ENCODE measurements at regions not wholly inside any gene's neighbourhood (a gene's known extent, or its start where the extent isn't known, plus 50 kb on each side); places are given as distances from the start of the nearest gene placed in this dataset.

GRCh38 chr9:80074439-80074838, 502.7 kb downstream of the TLE4 start:
- no peak for DNase-seq (ENCODE audit: low read depth)
- H3K4me3 ChIP-seq (ENCODE audit: low read length) = no peak overlapping the region
- no peak for TF ChIP-seq CTCF (IDR thresholded peaks at IDR 0.05; ENCODE audit: insufficient read depth, low read depth, low read length, missing control alignments)

- no peak for DNase-seq (ENCODE audit: low read depth)
- H3K4me3 ChIP-seq (ENCODE audit: low read length) = no peak overlapping the region
- no peak for TF ChIP-seq CTCF (IDR thresholded peaks at IDR 0.05; ENCODE audit: insufficient read depth, low read depth, low read length, missing control alignments)
These were observed 500.7 kb downstream of the TLE4 start for GRCh38 chr9:80072451-80072850.

- H3K4me3 ChIP-seq (ENCODE audit: low read length) = no peak overlapping the region
- no peak for DNase-seq (ENCODE audit: low read depth)
- TF ChIP-seq CTCF (IDR thresholded peaks at IDR 0.05; ENCODE audit: insufficient read depth, low read depth, low read length, missing control alignments) = no peak
These were observed 498.4 kb downstream of the TLE4 start for GRCh38 chr9:80070071-80070742.

GRCh38 chr9:80066931-80067330, 495.2 kb downstream of the TLE4 start:
- TF ChIP-seq CTCF (IDR thresholded peaks at IDR 0.05; ENCODE audit: insufficient read depth, low read depth, low read length, missing control alignments) = no peak
- H3K4me3 ChIP-seq (ENCODE audit: low read length) = no peak overlapping the region
- no peak for DNase-seq (ENCODE audit: low read depth)

GRCh38 chr9:80062567-80062966, 490.8 kb downstream of the TLE4 start:
- no peak for TF ChIP-seq CTCF (IDR thresholded peaks at IDR 0.05; ENCODE audit: insufficient read depth, low read depth, low read length, missing control alignments)
- no peak for DNase-seq (ENCODE audit: low read depth)
- H3K4me3 ChIP-seq (ENCODE audit: low read length) = no peak overlapping the region

GRCh38 chr9:80061940-80062339, 490.2 kb downstream of the TLE4 start:
- TF ChIP-seq CTCF (IDR thresholded peaks at IDR 0.05; ENCODE audit: insufficient read depth, low read depth, low read length, missing control alignments) = no peak
- peak; percentile 13 for DNase-seq (ENCODE audit: low read depth)
- H3K4me3 ChIP-seq (ENCODE audit: low read length) = no peak overlapping the region

GRCh38 chr9:80061096-80061495, 489.3 kb downstream of the TLE4 start:
- TF ChIP-seq CTCF (IDR thresholded peaks at IDR 0.05; ENCODE audit: insufficient read depth, low read depth, low read length, missing control alignments) = no peak
- no peak overlapping the region for H3K4me3 ChIP-seq (ENCODE audit: low read length)
- DNase-seq (ENCODE audit: low read depth) = no peak
